ENCODE measurements at regions not wholly inside any gene's neighbourhood (a gene's known extent, or its start where the extent isn't known, plus 50 kb on each side); places are given as distances from the start of the nearest gene placed in this dataset.

DNA sequence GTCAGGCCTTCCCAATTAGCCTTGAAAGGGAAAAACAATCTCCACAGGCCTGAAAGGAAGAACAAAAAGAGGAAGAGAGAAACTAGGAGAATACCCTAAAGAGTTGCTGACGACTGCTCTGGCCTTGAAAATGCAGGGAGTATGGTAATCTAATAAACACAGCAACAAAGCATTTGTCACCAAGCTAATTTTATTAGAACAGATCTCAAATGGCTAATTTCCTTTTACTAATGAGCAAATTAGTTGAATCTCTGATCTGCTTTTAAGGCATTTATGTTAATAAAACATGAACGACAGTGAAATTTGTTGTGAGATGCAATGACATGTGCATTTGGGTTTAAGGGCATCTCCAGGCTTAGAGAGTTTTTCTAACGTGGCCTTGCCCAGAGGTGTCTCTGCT, 212.2 kb downstream of the BUD13 start:
- TF ChIP-seq, protein P1, sequence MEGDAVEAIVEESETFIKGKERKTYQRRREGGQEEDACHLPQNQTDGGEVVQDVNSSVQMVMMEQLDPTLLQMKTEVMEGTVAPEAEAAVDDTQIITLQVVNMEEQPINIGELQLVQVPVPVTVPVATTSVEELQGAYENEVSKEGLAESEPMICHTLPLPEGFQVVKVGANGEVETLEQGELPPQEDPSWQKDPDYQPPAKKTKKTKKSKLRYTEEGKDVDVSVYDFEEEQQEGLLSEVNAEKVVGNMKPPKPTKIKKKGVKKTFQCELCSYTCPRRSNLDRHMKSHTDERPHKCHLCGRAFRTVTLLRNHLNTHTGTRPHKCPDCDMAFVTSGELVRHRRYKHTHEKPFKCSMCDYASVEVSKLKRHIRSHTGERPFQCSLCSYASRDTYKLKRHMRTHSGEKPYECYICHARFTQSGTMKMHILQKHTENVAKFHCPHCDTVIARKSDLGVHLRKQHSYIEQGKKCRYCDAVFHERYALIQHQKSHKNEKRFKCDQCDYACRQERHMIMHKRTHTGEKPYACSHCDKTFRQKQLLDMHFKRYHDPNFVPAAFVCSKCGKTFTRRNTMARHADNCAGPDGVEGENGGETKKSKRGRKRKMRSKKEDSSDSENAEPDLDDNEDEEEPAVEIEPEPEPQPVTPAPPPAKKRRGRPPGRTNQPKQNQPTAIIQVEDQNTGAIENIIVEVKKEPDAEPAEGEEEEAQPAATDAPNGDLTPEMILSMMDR (IDR thresholded peaks at IDR 0.05), result no peak
- TF ChIP-seq POLR2A (IDR thresholded peaks at IDR 0.05), result no peak
